DOHH2 (cell line): ENCODE measurements at regions not wholly inside any gene's neighbourhood (a gene's known extent, or its start where the extent isn't known, plus 50 kb on each side); places are given as distances from the start of the nearest gene placed in this dataset.

Experiments used
- CTCF ChIP-seq: fragments of 200-600 bp; sonication (generic); IDR thresholded peaks from one replicate; pipeline ENCODE4 v1.5.1; 2014; ENCODE audit warnings: antibody characterized with exemption, mild to moderate bottlenecking, low read depth, low read length; ENCODE audit not compliant: poor library complexity, severe bottlenecking
- EZH2phosphoT487 ChIP-seq: fragments of 200-600 bp; sonication (generic); IDR thresholded peaks from 2 replicates; pipeline ENCODE4 v1.6.1; 2017; ENCODE audit warnings: borderline replicate concordance, mild to moderate bottlenecking, antibody characterized with exemption, low read length, moderate library complexity, mixed read lengths

- TF ChIP-seq CTCF (no peak), EZH2phosphoT487 (no peak)
Observed at GRCh38 chr2:195148004-195148403, 509.0 kb upstream of the SLC39A10 start.
